NCI-H1436 (cell line): ENCODE measurements at regions not wholly inside any gene's neighbourhood (a gene's known extent, or its start where the extent isn't known, plus 50 kb on each side); places are given as distances from the start of the nearest gene placed in this dataset.

ENCODE experiments used
- DNase-seq: peaks from one replicate; lab custom pipeline; 2025; lab: John Stamatoyannopoulos, UW

GRCh38 chr18:42632801-42633200 lies 482.7 kb downstream of the RIT2 start:
- DNase-seq, result no peak

- no peak for DNase-seq
These were observed 480.0 kb downstream of the RIT2 start for GRCh38 chr18:42635378-42636048.

DNA sequence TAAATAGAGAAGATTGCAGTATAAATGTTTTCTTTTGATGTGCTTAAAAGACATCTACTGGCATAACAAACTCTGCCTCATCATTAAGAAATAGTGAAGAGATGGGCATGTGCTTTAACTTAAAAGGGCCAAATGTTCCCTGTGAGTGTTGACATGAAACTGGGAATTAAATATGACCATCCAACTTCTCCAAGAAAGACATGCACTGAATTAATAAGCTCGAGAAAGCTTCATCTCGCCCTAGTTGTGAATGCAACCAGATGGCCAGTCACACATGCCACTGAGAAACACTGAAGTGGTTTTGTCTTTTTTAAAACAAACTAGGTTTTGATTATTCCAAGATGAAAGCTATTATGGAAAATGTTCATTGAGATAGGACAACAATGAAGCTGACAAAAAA lies 479.2 kb downstream of the RIT2 start:
- no peak for DNase-seq

DNA sequence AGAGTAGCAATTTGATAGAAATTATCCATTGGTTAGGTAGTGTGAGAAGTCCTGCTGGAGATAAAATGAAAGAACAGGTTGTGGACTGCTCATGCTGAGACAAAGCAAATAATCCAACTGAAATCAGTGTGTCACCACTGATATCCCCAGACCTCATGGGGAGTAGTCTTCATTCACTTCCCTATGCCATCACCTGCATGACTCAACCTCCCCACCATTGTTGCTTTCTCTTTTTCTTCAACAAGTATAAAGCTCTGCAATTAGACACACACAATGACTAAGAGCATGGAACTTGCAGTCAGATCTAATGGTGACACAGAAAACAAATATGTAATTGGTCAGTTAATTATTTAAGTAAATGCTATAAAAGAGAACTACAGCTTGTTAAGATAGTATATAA lies 475.3 kb downstream of the RIT2 start:
- DNase-seq, result no peak

- DNase-seq, result no peak
These were observed 473.5 kb downstream of the RIT2 start for GRCh38 chr18:42641996-42642395.

DNA sequence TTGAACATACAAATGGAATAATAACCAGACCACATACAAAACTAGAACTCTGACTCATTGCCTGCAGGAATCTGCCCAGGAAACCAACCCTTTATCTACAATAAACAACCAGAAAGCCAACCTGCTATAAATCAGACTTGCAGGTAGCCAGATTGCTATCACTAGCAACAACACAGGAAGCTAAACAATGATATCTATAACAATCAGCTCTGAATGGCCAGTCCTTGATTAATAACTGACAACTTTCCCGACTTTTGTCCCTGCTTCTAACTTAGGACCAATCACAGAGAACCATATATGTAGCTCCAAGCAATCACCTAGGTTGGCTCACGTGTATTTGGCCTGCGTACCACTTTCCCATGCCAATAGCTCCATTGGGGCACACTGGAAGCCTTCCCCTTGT lies 470.8 kb downstream of the RIT2 start:
- no peak for DNase-seq

DNA sequence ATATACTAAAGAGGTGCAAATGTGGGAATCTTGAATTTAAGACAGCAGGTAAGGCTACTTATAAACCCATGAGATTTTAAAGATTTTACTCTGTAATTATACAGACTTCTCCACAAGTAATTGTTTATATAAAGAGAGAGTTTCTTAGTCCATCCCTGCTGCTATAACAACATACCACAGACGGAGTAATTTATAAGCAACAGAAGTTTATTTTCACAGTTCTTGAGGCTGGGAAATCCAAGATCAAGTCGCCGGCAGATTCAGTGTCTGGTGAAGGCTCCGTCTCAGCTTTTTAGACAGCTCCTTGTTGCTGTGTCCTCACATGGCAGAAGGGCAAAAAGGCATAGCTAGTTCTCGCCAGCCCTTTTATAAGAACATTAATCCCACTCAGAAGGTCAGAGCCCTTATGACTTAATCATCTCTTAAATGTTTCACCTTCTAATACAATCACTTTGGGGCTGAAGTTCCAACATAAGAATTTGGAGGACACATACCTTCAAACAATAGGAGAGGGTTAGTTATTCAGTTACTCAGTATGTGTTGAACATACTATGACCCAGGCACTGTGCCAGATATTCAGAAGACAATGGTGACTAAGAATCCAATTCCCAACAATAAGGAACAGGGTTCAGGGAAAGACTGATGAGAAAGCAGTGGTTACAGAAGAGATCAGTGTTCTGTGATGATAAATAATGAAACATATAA lies 466.0 kb downstream of the RIT2 start:
- DNase-seq, result no peak

DNA sequence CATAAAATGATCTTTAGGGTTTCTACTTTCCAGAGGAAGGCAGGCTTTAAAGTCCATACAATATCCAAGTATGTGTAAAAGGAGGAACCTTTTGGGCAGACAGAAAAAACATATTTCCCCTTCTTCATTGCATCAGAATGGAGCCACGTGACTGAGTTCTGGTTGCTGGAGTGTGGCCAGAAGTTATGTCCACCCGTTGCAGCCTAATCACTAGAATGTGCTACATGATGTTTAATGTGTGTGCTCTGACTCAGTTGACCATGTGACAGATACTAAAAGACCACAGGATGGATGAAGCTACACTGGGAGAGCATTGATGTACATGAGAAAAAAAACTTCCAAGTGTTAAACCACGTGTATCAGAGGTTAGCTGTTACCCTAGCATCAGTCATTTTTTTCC lies 460.9 kb downstream of the RIT2 start:
- DNase-seq, result no peak

DNA sequence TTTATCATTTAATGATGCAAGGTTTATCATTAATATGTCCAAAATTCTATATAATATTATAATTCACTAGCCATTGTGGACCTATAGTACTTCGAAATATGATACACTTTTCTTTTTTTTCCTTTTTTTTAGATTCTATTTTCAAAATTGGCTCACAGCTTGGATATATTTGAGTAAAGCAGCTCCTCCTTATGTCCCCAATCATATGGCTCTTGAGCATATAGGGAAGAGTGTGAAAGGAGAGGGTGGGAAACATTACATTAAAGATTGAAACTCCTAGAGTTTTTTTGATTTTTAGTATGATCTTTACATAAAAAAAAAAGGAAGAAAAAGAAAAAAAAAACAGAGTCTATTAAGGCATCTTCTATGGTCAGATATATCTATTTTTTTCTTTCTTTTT lies 457.9 kb downstream of the RIT2 start:
- no peak for DNase-seq

- no peak for DNase-seq
These were observed 457.3 kb downstream of the RIT2 start for GRCh38 chr18:42658171-42658570.

GRCh38 chr18:42659187-42659586 lies 456.3 kb downstream of the RIT2 start:
- no peak for DNase-seq

DNA sequence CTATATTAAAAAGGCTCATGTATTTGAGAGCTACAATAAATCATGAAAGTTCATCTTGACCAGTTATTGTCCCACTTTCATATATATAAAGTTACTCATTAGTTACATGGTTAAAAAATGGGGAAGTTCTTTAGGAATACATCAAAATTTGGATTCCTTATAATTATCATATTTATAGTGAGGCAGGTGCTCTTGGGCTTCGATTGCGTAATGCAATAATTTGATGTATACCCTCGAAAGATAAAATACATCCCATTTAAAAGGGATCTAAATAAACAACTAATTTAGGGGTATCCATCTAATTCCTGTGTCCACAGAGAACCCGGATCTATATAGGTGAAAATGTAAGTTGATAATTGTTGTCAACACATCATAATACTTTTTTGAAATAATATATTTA lies 444.6 kb downstream of the RIT2 start:
- DNase-seq, result no peak

DNA sequence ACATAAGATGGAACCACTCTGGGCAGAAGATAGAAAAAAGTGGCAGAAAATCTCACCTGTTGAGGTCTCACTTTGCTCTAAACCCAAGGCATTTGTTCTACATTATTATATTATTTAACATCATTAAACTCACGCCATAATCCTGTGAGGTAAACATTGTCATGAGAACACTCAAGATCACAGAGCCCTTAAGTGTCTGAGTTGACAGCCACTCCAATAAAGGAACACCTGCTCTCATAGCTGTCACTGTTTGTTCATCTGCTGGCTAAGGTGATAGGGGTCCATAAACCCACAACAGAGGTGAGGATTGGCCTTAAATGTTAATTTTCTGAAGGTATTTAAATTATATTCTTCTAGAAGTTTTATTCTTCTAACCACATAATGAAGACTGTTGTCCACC lies 439.7 kb downstream of the RIT2 start:
- DNase-seq, result peak; percentile 75

DNA sequence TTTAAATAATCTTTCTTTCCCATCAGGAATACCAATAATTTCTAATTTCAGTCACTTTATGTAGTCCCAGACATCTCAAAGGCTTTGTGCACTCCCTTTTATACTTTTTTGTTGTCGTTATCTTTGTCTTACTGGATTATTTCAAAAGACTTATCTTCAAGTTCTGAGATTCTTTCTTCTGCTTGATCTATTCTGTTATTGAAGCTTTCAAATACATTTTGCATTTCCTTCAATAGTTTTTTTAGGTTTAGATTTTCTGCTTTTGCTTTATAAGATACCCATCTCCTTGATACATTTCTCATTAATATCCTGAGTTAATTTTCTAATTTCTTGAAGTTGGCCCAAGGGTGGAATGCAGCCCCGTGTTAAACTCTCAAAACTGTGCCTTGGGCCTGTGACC lies 432.4 kb downstream of the RIT2 start:
- no peak for DNase-seq

DNA sequence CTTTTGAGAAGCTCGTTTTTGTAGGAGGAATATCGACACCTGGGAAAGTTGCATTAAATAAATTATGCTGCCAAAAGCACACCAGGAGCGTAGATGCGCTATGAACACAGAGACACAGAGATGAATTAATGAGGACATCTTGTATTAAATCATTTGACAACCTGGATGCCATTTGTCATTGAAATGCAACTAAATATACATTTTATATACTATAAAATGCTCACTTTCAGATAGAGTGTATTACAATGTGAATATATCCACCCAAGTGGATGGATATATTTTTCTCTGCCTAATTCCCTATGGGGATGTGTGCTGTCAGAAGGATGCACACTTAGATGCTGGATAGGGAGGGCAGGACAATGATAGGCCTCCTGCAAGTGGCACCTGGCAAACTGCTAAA lies 426.2 kb downstream of the RIT2 start:
- no peak for DNase-seq
